Skeletal muscle satellite cell (primary cell): ENCODE measurements at regions not wholly inside any gene's neighbourhood (a gene's known extent, or its start where the extent isn't known, plus 50 kb on each side); places are given as distances from the start of the nearest gene placed in this dataset.

Source experiments
- H3K27me3 ChIP-seq: 2 replicates; pipeline ENCODE4 v1.7.0; 2013; ENCODE audit warnings: low read length; ENCODE audit not compliant: control insufficient read depth, insufficient read depth
- H3K36me3 ChIP-seq: 2 replicates; pipeline ENCODE4 v1.7.0; 2013; ENCODE audit warnings: mild to moderate bottlenecking, control low read depth, low read length; ENCODE audit not compliant: insufficient read depth
- H3K4me1 ChIP-seq: 2 replicates; pipeline ENCODE4 v1.7.0; 2013; ENCODE audit warnings: low read length; ENCODE audit not compliant: control insufficient read depth, insufficient read depth
- H3K4me2 ChIP-seq: 2 replicates; pipeline ENCODE4 v1.7.0; 2013; ENCODE audit warnings: mild to moderate bottlenecking, low read length
- H3K4me3 ChIP-seq: 2 replicates; pipeline ENCODE4 v1.7.0; 2013; ENCODE audit warnings: low read length
- H3K9ac ChIP-seq: 2 replicates; pipeline ENCODE4 v1.7.0; 2013; ENCODE audit warnings: mild to moderate bottlenecking, low read depth, low read length, moderate library complexity
- H3K9me3 ChIP-seq: replicated peaks from 2 replicates; pipeline ENCODE4 v1.7.0; 2013; ENCODE audit warnings: mild to moderate bottlenecking, control low read depth, low read length

GRCh38 chr2:40955635-40956034 lies 503.7 kb upstream of the SLC8A1 start:
- Histone ChIP-seq H3K9ac (no peak overlapping the region), H3K36me3 (no peaks in the 10 kb centered on the region)

DNA sequence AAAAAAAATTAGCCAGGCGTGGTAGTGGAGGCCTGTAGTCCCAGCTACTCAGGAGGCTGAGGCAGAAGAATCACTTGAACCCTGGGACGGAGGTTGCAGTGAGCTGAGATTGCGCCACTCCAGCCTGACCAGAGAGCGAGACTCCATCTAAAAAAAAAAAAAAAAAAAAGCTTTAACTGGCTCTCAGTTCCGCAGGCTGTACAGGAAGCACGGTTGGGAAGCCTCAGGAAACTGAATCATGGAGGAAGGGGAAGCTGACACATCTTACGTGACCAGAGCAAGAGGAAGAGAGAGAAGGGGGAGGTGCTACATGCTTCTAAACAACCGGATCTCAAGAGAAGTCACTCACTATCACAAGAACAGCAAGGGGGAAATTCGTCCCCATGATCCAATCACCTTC lies 505.6 kb upstream of the SLC8A1 start:
- H3K9me3 ChIP-seq, result no peaks in the 10 kb centered on the region
- peaks cover 4% of the 10 kb centered on the region for H3K4me1 ChIP-seq
- H3K4me2 ChIP-seq, result peak overlapping the region; percentile 30
- no peaks in the 10 kb centered on the region for H3K36me3 ChIP-seq
- H3K4me3 ChIP-seq, result no peak overlapping the region
- H3K9ac ChIP-seq, result no peak overlapping the region
- H3K27me3 ChIP-seq, result no peaks in the 10 kb centered on the region

More at GRCh38 chr2:40955635-40956034, 503.7 kb upstream of the SLC8A1 start:
- Histone ChIP-seq H3K4me3 (no peak overlapping the region), H3K9me3 (no peaks in the 10 kb centered on the region), H3K4me1 (peaks cover 4% of the 10 kb centered on the region), H3K4me2 (no peak overlapping the region), H3K27me3 (no peaks in the 10 kb centered on the region)

DNA sequence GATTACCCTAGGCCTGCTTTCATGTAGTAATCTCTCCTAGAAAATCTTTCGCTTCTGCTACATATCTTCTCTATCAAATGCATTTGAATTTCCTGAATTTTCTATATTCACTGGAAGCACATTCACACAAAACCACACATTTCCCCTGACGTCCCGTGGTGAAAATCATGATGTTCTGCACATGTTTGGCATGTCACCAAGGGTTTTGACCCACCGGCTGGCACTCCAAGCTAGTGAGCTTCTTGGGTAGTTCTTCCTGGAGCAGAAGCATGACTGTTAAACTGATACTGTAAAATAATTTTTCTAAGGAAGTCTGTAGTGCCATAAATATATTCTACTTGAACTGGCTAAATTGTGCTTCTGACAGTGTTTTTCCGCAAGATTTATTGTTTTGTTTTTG lies 510.1 kb upstream of the SLC8A1 start:
- H3K36me3 ChIP-seq, result no peaks in the 10 kb centered on the region
- H3K4me1 ChIP-seq, result no peaks in the 10 kb centered on the region
- H3K9me3 ChIP-seq, result no peaks in the 10 kb centered on the region
- no peaks in the 10 kb centered on the region for H3K27me3 ChIP-seq
- no peak overlapping the region for H3K9ac ChIP-seq
- H3K4me3 ChIP-seq, result no peak overlapping the region
- no peak overlapping the region for H3K4me2 ChIP-seq

- no peak overlapping the region for H3K4me2 ChIP-seq
- H3K36me3 ChIP-seq, result no peaks in the 10 kb centered on the region
- no peak overlapping the region for H3K4me3 ChIP-seq
- H3K9me3 ChIP-seq, result no peaks in the 10 kb centered on the region
- H3K4me1 ChIP-seq, result no peaks in the 10 kb centered on the region
- H3K9ac ChIP-seq, result no peak overlapping the region
- H3K27me3 ChIP-seq, result no peaks in the 10 kb centered on the region
Measured at GRCh38 chr2:40964509-40965250, 512.8 kb upstream of the SLC8A1 start.

GRCh38 chr2:40967451-40967850 lies 515.6 kb upstream of the SLC8A1 start:
- H3K4me2 ChIP-seq, result no peak overlapping the region
- H3K36me3 ChIP-seq, result no peaks in the 10 kb centered on the region
- H3K4me1 ChIP-seq, result no peaks in the 10 kb centered on the region
- no peak overlapping the region for H3K9ac ChIP-seq
- H3K4me3 ChIP-seq, result no peak overlapping the region
- no peaks in the 10 kb centered on the region for H3K9me3 ChIP-seq
- H3K27me3 ChIP-seq, result no peaks in the 10 kb centered on the region

GRCh38 chr2:40975151-40975550 lies 523.3 kb upstream of the SLC8A1 start:
- H3K4me1 ChIP-seq, result no peaks in the 10 kb centered on the region
- H3K27me3 ChIP-seq, result no peaks in the 10 kb centered on the region
- H3K36me3 ChIP-seq, result no peaks in the 10 kb centered on the region
- H3K9me3 ChIP-seq, result no peaks in the 10 kb centered on the region
- no peak overlapping the region for H3K4me2 ChIP-seq
- no peak overlapping the region for H3K4me3 ChIP-seq
- no peak overlapping the region for H3K9ac ChIP-seq

GRCh38 chr2:40997362-40997761 lies 545.5 kb upstream of the SLC8A1 start:
- Histone ChIP-seq H3K36me3 (no peaks in the 10 kb centered on the region), H3K4me2 (no peak overlapping the region)

DNA sequence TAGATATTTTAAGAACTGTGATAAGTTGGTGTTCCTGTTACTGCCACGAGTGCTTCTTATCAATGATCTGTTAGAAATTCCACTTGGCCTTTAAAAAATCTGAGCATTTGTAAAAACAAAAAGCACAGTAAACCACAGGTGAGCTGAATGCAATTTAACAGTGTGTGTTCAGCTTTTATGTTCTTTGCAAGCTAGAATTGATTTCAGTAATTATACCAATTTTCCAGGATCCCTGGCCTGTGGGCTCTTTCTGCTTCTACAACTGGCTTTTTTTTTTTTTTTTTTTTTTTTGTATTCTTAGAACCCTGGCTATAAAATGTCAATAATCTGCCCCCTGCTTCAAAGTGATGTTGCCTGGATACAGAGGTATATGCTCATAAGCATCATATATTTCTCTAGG lies 548.5 kb upstream of the SLC8A1 start:
- Histone ChIP-seq H3K9me3 (no peaks in the 10 kb centered on the region), H3K4me1 (no peaks in the 10 kb centered on the region), H3K27me3 (no peaks in the 10 kb centered on the region), H3K36me3 (no peaks in the 10 kb centered on the region), H3K4me2 (no peak overlapping the region), H3K9ac (no peak overlapping the region), H3K4me3 (no peak overlapping the region)

More at GRCh38 chr2:40997362-40997761, 545.5 kb upstream of the SLC8A1 start:
- Histone ChIP-seq H3K9me3 (no peaks in the 10 kb centered on the region), H3K4me3 (no peak overlapping the region), H3K4me1 (no peaks in the 10 kb centered on the region), H3K9ac (no peak overlapping the region), H3K27me3 (no peaks in the 10 kb centered on the region)

GRCh38 chr2:41000906-41001305 lies 549.0 kb upstream of the SLC8A1 start:
- H3K36me3 ChIP-seq, result no peaks in the 10 kb centered on the region
- H3K9ac ChIP-seq, result no peak overlapping the region
- H3K27me3 ChIP-seq, result no peaks in the 10 kb centered on the region
- H3K4me3 ChIP-seq, result no peak overlapping the region
- no peaks in the 10 kb centered on the region for H3K4me1 ChIP-seq
- no peak overlapping the region for H3K4me2 ChIP-seq
- H3K9me3 ChIP-seq, result no peaks in the 10 kb centered on the region

GRCh38 chr2:41004700-41005099 lies 552.8 kb upstream of the SLC8A1 start:
- no peaks in the 10 kb centered on the region for H3K9me3 ChIP-seq
- H3K4me1 ChIP-seq, result no peaks in the 10 kb centered on the region
- H3K27me3 ChIP-seq, result no peaks in the 10 kb centered on the region
- H3K4me3 ChIP-seq, result no peak overlapping the region
- H3K36me3 ChIP-seq, result no peaks in the 10 kb centered on the region
- no peak overlapping the region for H3K4me2 ChIP-seq
- H3K9ac ChIP-seq, result no peak overlapping the region

GRCh38 chr2:41020358-41020757 lies 568.5 kb upstream of the SLC8A1 start:
- Histone ChIP-seq H3K27me3 (no peaks in the 10 kb centered on the region), H3K4me1 (no peaks in the 10 kb centered on the region), H3K4me2 (no peak overlapping the region), H3K4me3 (no peak overlapping the region), H3K9ac (no peak overlapping the region), H3K9me3 (no peaks in the 10 kb centered on the region), H3K36me3 (no peaks in the 10 kb centered on the region)

GRCh38 chr2:41024816-41025215 lies 572.9 kb upstream of the SLC8A1 start:
- no peaks in the 10 kb centered on the region for H3K36me3 ChIP-seq
- no peak overlapping the region for H3K4me2 ChIP-seq
- no peak overlapping the region for H3K9ac ChIP-seq

More at GRCh38 chr2:41024816-41025215, 572.9 kb upstream of the SLC8A1 start:
- Histone ChIP-seq H3K27me3 (no peaks in the 10 kb centered on the region), H3K4me1 (no peaks in the 10 kb centered on the region), H3K4me3 (no peak overlapping the region), H3K9me3 (no peaks in the 10 kb centered on the region)
